Tibial nerve (tissue), 4 donors: ENCODE measurements at regions not wholly inside any gene's neighbourhood (a gene's known extent, or its start where the extent isn't known, plus 50 kb on each side); places are given as distances from the start of the nearest gene placed in this dataset.

Experiments
- DNase-seq, 2 donors: peaks; one replicate each; pipeline ENCODE4 v3.0.0-alpha.2; 2019; ENCODE audit warnings: low spot score in 2 of 2
- H3K27ac ChIP-seq, 4 donors: fragments of 200-600 bp; sonication (generic) in 3 of 4; one replicate each; pipeline ENCODE4 v1.5.1; 2017 to 2019; ENCODE audit warnings: mild to moderate bottlenecking in 1 of 4
- H3K27me3 ChIP-seq, 2 donors: fragments of 200-600 bp; sonication (generic) in 1 of 2; one replicate each; pipeline versions ENCODE4 v1.5.1 to v1.6.0; 2017 to 2019
- H3K36me3 ChIP-seq, 3 donors: fragments of 200-600 bp; sonication (generic); one replicate each; pipeline ENCODE4 v1.5.1; 2018 to 2019
- H3K4me1 ChIP-seq, 4 donors: fragments of 200-600 bp; sonication (generic) in 3 of 4; one replicate each; pipeline ENCODE4 v1.5.1; 2017 to 2019
- H3K4me3 ChIP-seq, 4 donors: fragments of 200-600 bp; sonication (generic) in 3 of 4; one replicate each; pipeline ENCODE4 v1.5.1; 2017 to 2019; ENCODE audit warnings: mild to moderate bottlenecking in 1 of 4, moderate library complexity in 1 of 4
- H3K9me3 ChIP-seq, 4 donors: fragments of 200-600 bp; sonication (generic) in 3 of 4; one replicate each; pipeline ENCODE4 v1.5.1; 2017 to 2019
- CTCF ChIP-seq, 5 experiments: fragments of 200-600 bp in 3 of 5; fragments of 450-650 bp in 2 of 5; sonication (generic) in 3 of 5; IDR thresholded peaks; one replicate each; pipeline ENCODE4 v1.5.1; 2016 to 2019; ENCODE audit warnings: antibody characterized with exemption in 5 of 5, mild to moderate bottlenecking in 3 of 5, moderate library complexity in 2 of 5
- EP300 ChIP-seq, 2 donors: sonication (generic); formaldehyde crosslinking; IDR thresholded peaks; one replicate each; pipeline ENCODE4 v1.6.1; 2017; ENCODE audit warnings: antibody characterized with exemption in 2 of 2, mild to moderate bottlenecking in 1 of 2
- POLR2A ChIP-seq, 2 donors: fragments of 450-650 bp; IDR thresholded peaks; one replicate each; pipeline ENCODE4 v1.6.1; 2017; ENCODE audit warnings: antibody characterized with exemption in 2 of 2, mild to moderate bottlenecking in 2 of 2, moderate library complexity in 2 of 2
- WGBS, 2 donors: methylation state at CpG; one replicate each; pipeline ENCODE4 v1.1.5; 2018; 5-methylcytosine and 5-hydroxymethylcytosine counted together

GRCh38 chr2:78896536-78896935, 129.0 kb upstream of the REG3G start:
- DNase-seq = no peak
- Histone ChIP-seq H3K9me3 (no peaks in the 10 kb centered on the region), H3K27me3 (no peaks in the 10 kb centered on the region), H3K27ac (no peak overlapping the region), H3K36me3 (no peaks in the 10 kb centered on the region), H3K4me3 (no peak overlapping the region), H3K4me1 (no peaks in the 10 kb centered on the region)
- TF ChIP-seq CTCF (IDR thresholded peaks at IDR 0.05) = no peak
- TF ChIP-seq EP300 (IDR thresholded peaks at IDR 0.05) = no peak
- TF ChIP-seq POLR2A (IDR thresholded peaks at IDR 0.05) = no peak
- 58 to 69% methylated on average over 3 of the region's 3 CpGs for WGBS, 2 donors

GRCh38 chr2:78907089-78907488, 118.4 kb upstream of the REG3G start:
- Histone ChIP-seq H3K36me3 (no peaks in the 10 kb centered on the region), H3K4me1 (no peaks in the 10 kb centered on the region), H3K27ac (no peak overlapping the region), H3K9me3 (no peaks in the 10 kb centered on the region), H3K27me3 (no peaks in the 10 kb centered on the region), H3K4me3 (no peak overlapping the region)
- DNase-seq = no peak
- 82 to 89% methylated on average over 1 of the region's 1 CpG for WGBS, 2 donors
- TF ChIP-seq POLR2A (IDR thresholded peaks at IDR 0.05) = no peak
- no peak for TF ChIP-seq CTCF (IDR thresholded peaks at IDR 0.05)
- no peak for TF ChIP-seq EP300 (IDR thresholded peaks at IDR 0.05)

- Histone ChIP-seq H3K9me3 (no peaks in the 10 kb centered on the region), H3K4me3 (no peak overlapping the region), H3K27ac (no peak overlapping the region), H3K36me3 (no peaks in the 10 kb centered on the region), H3K4me1 (no peaks in the 10 kb centered on the region), H3K27me3 (no peaks in the 10 kb centered on the region)
- no peak for DNase-seq
- 90 to 91% methylated on average over 4 of the region's 4 CpGs for WGBS, 2 donors
- TF ChIP-seq CTCF (IDR thresholded peaks at IDR 0.05) (no peak), POLR2A (IDR thresholded peaks at IDR 0.05) (no peak), EP300 (IDR thresholded peaks at IDR 0.05) (no peak)
These were observed 116.5 kb upstream of the REG3G start for GRCh38 chr2:78908973-78909372.

- H3K4me3 ChIP-seq = no peak overlapping the region
- no peak for DNase-seq
- 23 to 26% methylated on average over 3 of the region's 3 CpGs for WGBS, 2 donors
These were observed 115.1 kb upstream of the REG3G start for GRCh38 chr2:78910376-78910775.

GRCh38 chr2:78913257-78913656, 112.2 kb upstream of the REG3G start:
- H3K4me1 ChIP-seq = no peaks in the 10 kb centered on the region
- WGBS, 2 donors = 26 to 30% methylated on average over 1 of the region's 1 CpG
- TF ChIP-seq CTCF (IDR thresholded peaks at IDR 0.05) (no peak), POLR2A (IDR thresholded peaks at IDR 0.05) (no peak), EP300 (IDR thresholded peaks at IDR 0.05) (no peak)
- no peak overlapping the region for H3K27ac ChIP-seq
- H3K9me3 ChIP-seq = no peaks in the 10 kb centered on the region
- no peaks in the 10 kb centered on the region for H3K36me3 ChIP-seq
- no peak overlapping the region for H3K4me3 ChIP-seq
- H3K27me3 ChIP-seq = no peaks in the 10 kb centered on the region
- DNase-seq = no peak

More at GRCh38 chr2:78910376-78910775, 115.1 kb upstream of the REG3G start:
- Histone ChIP-seq H3K4me1 (no peaks in the 10 kb centered on the region), H3K27ac (no peak overlapping the region), H3K9me3 (no peaks in the 10 kb centered on the region), H3K36me3 (no peaks in the 10 kb centered on the region), H3K27me3 (no peaks in the 10 kb centered on the region)
- TF ChIP-seq EP300 (IDR thresholded peaks at IDR 0.05) (no peak), POLR2A (IDR thresholded peaks at IDR 0.05) (no peak), CTCF (IDR thresholded peaks at IDR 0.05) (no peak)
